ENCODE measurements at regions not wholly inside any gene's neighbourhood (a gene's known extent, or its start where the extent isn't known, plus 50 kb on each side); places are given as distances from the start of the nearest gene placed in this dataset.

GRCh38 chr6:23728707-23729106, 397.3 kb upstream of the NRSN1 start:
- no peak overlapping the region for H3K4me3 Mint-ChIP-seq
- Histone ChIP-seq H2AFZ (ENCODE audit: low read length) (no peak overlapping the region), H4K91ac (ENCODE audit: insufficient read length, low read depth, low read length) (no peak overlapping the region), H4K20me1 (ENCODE audit: control insufficient read depth, insufficient read depth, insufficient read length) (no peaks in the 10 kb centered on the region), H3K23me2 (ENCODE audit: insufficient read length, low read depth, low read length, poor library complexity, severe bottlenecking) (no peaks in the 10 kb centered on the region), H4K5ac (ENCODE audit: insufficient read length, low read depth, low read length) (no peak overlapping the region), H3K27me3 (ENCODE audit: insufficient read depth, low read length) (no peaks in the 10 kb centered on the region), H3K18ac (ENCODE audit: insufficient read length, low read depth, low read length) (no peak overlapping the region), H3K9ac (ENCODE audit: extremely low read depth, insufficient read length, low read length) (no peak overlapping the region), H3K4me2 (ENCODE audit: insufficient read depth, insufficient read length, low read length) (no peak overlapping the region), H2AK5ac (ENCODE audit: insufficient read length, low read length) (no peak overlapping the region), H2BK15ac (ENCODE audit: low read depth, low read length) (no peak overlapping the region), H3K79me2 (ENCODE audit: insufficient read depth, low read length) (no peaks in the 10 kb centered on the region), H2BK12ac (ENCODE audit: insufficient read length, low read depth, low read length) (no peak overlapping the region), H3K4me1 (ENCODE audit: insufficient read depth, low read length) (no peaks in the 10 kb centered on the region), H3K14ac (ENCODE audit: insufficient read depth, low read length) (no peak overlapping the region), H2BK20ac (ENCODE audit: low read depth, low read length, poor library complexity, severe bottlenecking) (no peak overlapping the region), H3T11ph (ENCODE audit: low read length) (no peak overlapping the region), H3K9me3 (ENCODE audit: control insufficient read depth, low read depth, low read length) (no peaks in the 10 kb centered on the region), H3K79me1 (ENCODE audit: insufficient read depth, low read depth, low read length, poor library complexity, severe bottlenecking) (no peaks in the 10 kb centered on the region), H2BK120ac (ENCODE audit: low read depth, low read length, poor library complexity, severe bottlenecking) (no peak overlapping the region), H4K8ac (replicated peaks; ENCODE audit: insufficient read length, low read depth, low read length) (no peak overlapping the region), H2BK5ac (ENCODE audit: insufficient read length, low read length) (no peak overlapping the region), H3K56ac (ENCODE audit: insufficient read length, low read depth, low read length) (no peak overlapping the region), H3K23ac (ENCODE audit: insufficient read length, low read depth, low read length) (no peak overlapping the region), H3K27ac (ENCODE audit: insufficient read length, low read depth, low read length) (no peak overlapping the region), H3K4ac (ENCODE audit: low read depth, low read length) (no peak overlapping the region)
- no peaks in the 10 kb centered on the region for H3K4me1 Mint-ChIP-seq
- no peak for TF ChIP-seq CTCF (conservative IDR thresholded peaks at IDR 0.05)
- no peak for DNase-seq
- no CpG with 5 or more reads among the region's 2 CpGs for WGBS (ENCODE audit: extremely low coverage, insufficient read length, low lambda C conversion rate)
- H3K9me3 Mint-ChIP-seq, result no peaks in the 10 kb centered on the region
- H3K36me3 Mint-ChIP-seq (ENCODE audit: insufficient read depth in 1 of 3, low read depth in 3 of 3), result no peaks in the 10 kb centered on the region
- no peaks in the 10 kb centered on the region; the same call in 1 of the 2 replicates for H3K27me3 Mint-ChIP-seq (ENCODE audit: low read depth)
- no peak overlapping the region for H3K27ac Mint-ChIP-seq
